GM19324 (cell line): ENCODE measurements at regions not wholly inside any gene's neighbourhood (a gene's known extent, or its start where the extent isn't known, plus 50 kb on each side); places are given as distances from the start of the nearest gene placed in this dataset.

Experiments
- ATAC-seq: cut with Tn5 transposase; IDR thresholded peaks from one replicate; pipeline ENCODE4 v1.9.1; 2021; ENCODE audit warnings: mild to moderate bottlenecking, moderate library complexity; ENCODE audit not compliant: unreplicated experiment, low FRiP score

DNA sequence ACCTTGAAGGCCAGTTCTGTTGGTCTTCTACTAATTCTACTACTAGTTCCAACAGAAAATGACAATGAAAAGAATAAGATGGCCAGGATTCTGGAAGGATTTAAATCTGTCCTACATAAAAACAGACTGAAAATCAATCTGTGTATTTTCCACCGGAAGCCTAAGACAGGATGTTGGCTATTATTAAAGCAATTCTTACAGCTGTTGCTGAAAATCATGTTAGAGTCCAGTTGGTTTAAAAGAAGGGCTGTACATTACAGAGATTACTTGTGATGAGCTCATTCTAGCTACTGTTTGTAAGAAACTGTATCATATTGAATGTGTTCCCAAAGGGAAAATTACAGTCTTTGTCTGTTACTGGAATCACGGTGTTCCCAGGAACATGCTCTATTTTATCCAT lies 54.8 kb upstream of the MAGEB16 start:
- ATAC-seq = no peak
